ENCODE measurements at regions not wholly inside any gene's neighbourhood (a gene's known extent, or its start where the extent isn't known, plus 50 kb on each side); places are given as distances from the start of the nearest gene placed in this dataset.
"Not testable (repeated sequence)": the region's sequence is repeated elsewhere in the genome, so short reads cannot be mapped to it uniquely, and the experiment has no call there.

GRCh38 chr2:95713470-95714177 is 121.8 kb downstream of the TRIM43 start:
- intact Hi-C loops (cut with DNase I, micrococcal nuclease); DNase-seq; H3K36me3 Mint-ChIP-seq (ENCODE audit: low read depth): not testable (repeated sequence)

DNA sequence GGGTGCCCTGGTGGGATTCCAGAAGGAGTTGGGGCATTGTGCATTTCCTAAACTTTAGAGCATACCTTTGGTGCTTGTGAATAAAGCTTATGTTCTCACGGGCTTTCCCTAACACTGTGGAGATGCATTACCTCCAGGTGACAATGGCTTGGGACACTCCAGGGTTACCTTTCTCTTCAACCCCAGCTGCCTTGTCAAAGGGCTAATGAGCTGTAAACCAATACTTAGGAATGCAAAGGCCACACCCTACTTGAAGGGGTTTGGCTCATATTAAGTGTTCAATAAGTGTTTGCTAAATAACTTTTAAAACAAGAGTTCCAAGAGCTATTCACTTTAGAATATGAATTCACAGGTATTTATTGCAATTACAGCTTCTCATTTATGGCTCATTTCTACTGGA is 122.6 kb downstream of the TRIM43 start:
- H3K27me3 Mint-ChIP-seq; H3K9me3 Mint-ChIP-seq (ENCODE audit: low read depth); DNase-seq; intact Hi-C loops (cut with DNase I, micrococcal nuclease); H3K4me3 Mint-ChIP-seq; ATAC-seq; CTCF ChIA-PET; H3K4me1 Mint-ChIP-seq; POLR2A ChIA-PET; H3K27ac Mint-ChIP-seq; H3K36me3 Mint-ChIP-seq (ENCODE audit: low read depth): not testable (repeated sequence)

More at GRCh38 chr2:95713470-95714177, 121.8 kb downstream of the TRIM43 start:
- H3K27ac Mint-ChIP-seq; ATAC-seq; CTCF ChIA-PET; H3K4me3 Mint-ChIP-seq; H3K4me1 Mint-ChIP-seq; H3K9me3 Mint-ChIP-seq (ENCODE audit: low read depth); H3K27me3 Mint-ChIP-seq; POLR2A ChIA-PET: not testable (repeated sequence)

- no peaks in the 10 kb centered on the region for H3K9me3 Mint-ChIP-seq (ENCODE audit: low read depth)
- H3K4me3 Mint-ChIP-seq, result no peak overlapping the region
- H3K27me3 Mint-ChIP-seq, result peaks cover 2% of the 10 kb centered on the region
- H3K4me1 Mint-ChIP-seq, result no peaks in the 10 kb centered on the region
- H3K36me3 Mint-ChIP-seq (ENCODE audit: low read depth), result no peaks in the 10 kb centered on the region
- ChIA-PET CTCF (no interaction called here), POLR2A (no interaction called here)
- intact Hi-C loops (cut with DNase I, micrococcal nuclease), result no loop called here
- ATAC-seq (no peak), DNase-seq (no peak)
- H3K27ac Mint-ChIP-seq, result no peak overlapping the region
These were observed 127.8 kb downstream of the TRIM43 start for GRCh38 chr2:95719473-95720060.

DNA sequence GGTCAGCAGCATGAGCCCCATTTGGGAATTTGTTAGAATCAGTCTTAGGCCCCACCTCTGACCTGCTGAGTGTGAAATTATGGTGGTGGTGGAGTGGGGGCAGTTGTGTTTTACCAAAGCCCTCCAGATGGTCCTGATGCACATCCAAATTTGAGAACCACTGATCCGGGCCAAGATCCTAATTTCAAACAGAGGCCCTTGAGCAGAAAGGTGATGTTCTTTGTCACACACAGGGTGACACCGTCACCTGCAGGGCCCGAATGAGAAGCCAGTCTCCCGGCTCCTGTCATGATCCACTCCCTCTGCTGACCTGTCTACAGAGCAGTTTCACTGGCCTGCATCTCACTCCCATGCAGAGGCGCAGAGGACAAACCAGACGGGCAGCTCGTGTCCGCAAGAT is 129.9 kb downstream of the TRIM43 start:
- H3K4me1 Mint-ChIP-seq, result no peaks in the 10 kb centered on the region
- ATAC-seq, result no peak
- H3K27me3 Mint-ChIP-seq, result peaks cover 2% of the 10 kb centered on the region
- no peak overlapping the region for H3K4me3 Mint-ChIP-seq
- H3K9me3 Mint-ChIP-seq (ENCODE audit: low read depth), result no peaks in the 10 kb centered on the region
- DNase-seq, result no peak
- ChIA-PET POLR2A (no interaction called here), CTCF (no interaction called here)
- intact Hi-C loops (cut with DNase I, micrococcal nuclease), result no loop called here
- H3K27ac Mint-ChIP-seq, result no peak overlapping the region
- no peaks in the 10 kb centered on the region for H3K36me3 Mint-ChIP-seq (ENCODE audit: low read depth)

GRCh38 chr2:95722131-95722697 is 130.4 kb downstream of the TRIM43 start:
- no peak overlapping the region for H3K4me3 Mint-ChIP-seq
- H3K27ac Mint-ChIP-seq, result no peak overlapping the region
- ATAC-seq (no peak), DNase-seq (no peak)
- no peaks in the 10 kb centered on the region for H3K4me1 Mint-ChIP-seq
- ChIA-PET CTCF (no interaction called here), POLR2A (no interaction called here)
- intact Hi-C loops (cut with DNase I, micrococcal nuclease), result no loop called here
- H3K27me3 Mint-ChIP-seq, result no peaks in the 10 kb centered on the region
- no peaks in the 10 kb centered on the region for H3K9me3 Mint-ChIP-seq (ENCODE audit: low read depth)
- no peaks in the 10 kb centered on the region for H3K36me3 Mint-ChIP-seq (ENCODE audit: low read depth)

DNA sequence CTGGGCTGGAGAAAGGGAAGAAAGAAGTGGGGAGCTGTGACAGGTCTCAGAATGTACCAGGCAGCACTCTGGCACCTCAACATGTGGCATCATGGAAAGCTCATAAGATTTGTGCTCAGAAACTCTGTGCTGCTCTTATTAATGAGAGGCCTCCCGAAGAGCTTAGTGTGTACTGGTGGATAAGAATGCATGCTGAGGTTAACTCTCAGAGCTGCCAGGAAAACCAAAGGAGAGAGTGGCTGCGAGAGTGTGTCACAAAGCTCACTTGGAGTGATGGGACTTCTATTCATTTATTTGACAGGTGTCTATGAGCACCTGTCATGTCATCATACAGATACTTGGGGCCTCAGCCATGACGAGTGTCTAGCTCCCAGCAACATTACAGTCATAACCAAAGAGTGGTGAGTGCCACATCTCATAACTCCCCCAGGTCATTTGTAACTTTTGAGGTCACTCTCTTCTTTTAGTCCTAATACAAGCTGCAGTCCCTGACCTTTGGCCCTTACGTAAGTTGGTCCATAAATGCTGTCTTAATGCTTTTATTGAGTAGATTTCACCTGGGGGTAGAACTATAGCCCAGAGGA is 131.9 kb downstream of the TRIM43 start:
- POLR2A ChIA-PET; H3K4me3 Mint-ChIP-seq; ATAC-seq; H3K36me3 Mint-ChIP-seq (ENCODE audit: low read depth); H3K9me3 Mint-ChIP-seq (ENCODE audit: low read depth); intact Hi-C loops (cut with DNase I, micrococcal nuclease); H3K27ac Mint-ChIP-seq; H3K27me3 Mint-ChIP-seq; DNase-seq; H3K4me1 Mint-ChIP-seq: not testable (repeated sequence)
- CTCF ChIA-PET, result interaction anchor here (0.6 to 1.1 kb wide), 2 partner anchors 57 to 335 kb away, joined by 3 read pairs; no protein-coding TSS in a partner anchor

DNA sequence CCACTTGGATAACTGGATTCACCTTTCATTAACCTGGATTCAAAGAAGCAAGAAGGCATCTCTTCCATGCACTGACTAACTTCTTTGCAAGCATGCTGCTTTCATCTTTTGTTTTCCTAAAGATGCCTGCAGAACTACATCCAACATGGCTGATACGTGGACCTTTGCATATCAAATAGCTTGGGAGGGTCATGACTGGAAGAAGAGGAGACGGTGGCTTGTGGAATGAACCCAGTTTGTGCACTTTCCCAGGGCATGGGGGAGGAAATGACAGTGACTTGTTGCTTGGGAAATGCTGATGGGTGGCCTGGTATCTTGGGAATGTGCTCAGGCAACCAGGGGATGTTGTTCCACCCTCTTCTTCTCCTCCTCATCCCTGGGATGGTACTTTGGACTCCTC is 133.4 kb downstream of the TRIM43 start:
- POLR2A ChIA-PET; ATAC-seq; DNase-seq; H3K36me3 Mint-ChIP-seq (ENCODE audit: low read depth); H3K27me3 Mint-ChIP-seq; H3K4me3 Mint-ChIP-seq; H3K9me3 Mint-ChIP-seq (ENCODE audit: low read depth); H3K4me1 Mint-ChIP-seq; CTCF ChIA-PET; H3K27ac Mint-ChIP-seq: not testable (repeated sequence)
- intact Hi-C loops (cut with DNase I, micrococcal nuclease), result loop anchor here (5.0 kb wide), 2 partner anchors 323 to 338 kb away; partner anchors contain the start of gene FAHD2A (in 1 of the 2)

- H3K9me3 Mint-ChIP-seq (ENCODE audit: low read depth); DNase-seq; CTCF ChIA-PET; POLR2A ChIA-PET; H3K27me3 Mint-ChIP-seq; H3K4me1 Mint-ChIP-seq; H3K36me3 Mint-ChIP-seq (ENCODE audit: low read depth); H3K4me3 Mint-ChIP-seq; H3K27ac Mint-ChIP-seq: not testable (repeated sequence)
- peak; percentile 65 for ATAC-seq
- intact Hi-C loops (cut with DNase I, micrococcal nuclease), result loop anchor here (5.0 kb wide), 2 partner anchors 323 to 338 kb away; partner anchors contain the start of gene FAHD2A (in 1 of the 2)
These were observed 133.9 kb downstream of the TRIM43 start for GRCh38 chr2:95725677-95726076.

- ATAC-seq; DNase-seq; H3K36me3 Mint-ChIP-seq (ENCODE audit: low read depth); POLR2A ChIA-PET; H3K4me1 Mint-ChIP-seq; H3K9me3 Mint-ChIP-seq (ENCODE audit: low read depth); H3K27ac Mint-ChIP-seq; H3K27me3 Mint-ChIP-seq; H3K4me3 Mint-ChIP-seq: not testable (repeated sequence)
- intact Hi-C loops (cut with DNase I, micrococcal nuclease), result loop anchor here (5.0 kb wide), 2 partner anchors 325 to 340 kb away; partner anchors contain the start of gene FAHD2A (in 1 of the 2)
- CTCF ChIA-PET, result interaction anchor here (1.3 kb wide), 1 partner anchor 382 kb away, joined by 3 read pairs; no protein-coding TSS in a partner anchor
These were observed 135.6 kb downstream of the TRIM43 start for GRCh38 chr2:95727420-95727819.

DNA sequence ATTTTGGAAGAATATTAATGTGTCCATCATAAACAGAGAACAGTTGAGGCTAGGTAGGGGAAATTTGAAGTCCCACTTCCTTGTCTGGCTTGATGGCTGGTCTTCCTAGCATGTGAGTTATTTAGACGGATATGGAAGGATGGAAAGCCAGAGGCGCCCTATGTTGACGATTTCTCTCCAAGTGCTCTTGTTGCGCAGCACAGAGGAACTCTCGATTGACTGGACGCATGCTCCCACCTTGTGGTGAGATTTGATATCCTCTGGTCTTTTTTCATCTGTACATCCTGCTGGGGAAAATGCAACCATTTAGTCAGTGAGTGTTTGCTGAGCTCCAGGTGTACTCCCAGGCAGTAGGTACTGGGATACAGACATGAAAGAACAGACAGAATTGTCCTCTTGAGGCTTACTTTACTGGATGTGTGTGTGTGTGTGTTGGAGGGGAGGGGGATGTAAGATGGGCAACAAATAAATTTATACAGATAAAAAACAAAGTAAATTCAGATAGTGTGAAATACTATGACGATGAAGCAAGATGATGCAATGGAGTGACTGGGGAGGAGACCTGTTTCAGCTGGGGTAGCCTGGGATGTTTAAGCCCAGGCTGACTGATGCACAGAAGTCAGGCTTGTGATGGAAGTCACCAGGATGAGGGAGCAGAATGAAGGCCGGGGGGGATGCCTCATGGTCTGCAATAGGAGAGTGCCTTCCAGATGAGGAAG is 137.2 kb downstream of the TRIM43 start:
- ATAC-seq (peak; percentile 63), DNase-seq (peak; percentile 61)
- CTCF ChIA-PET, result interaction anchor here (0.7 kb wide), 1 partner anchor 410 kb away, joined by 3 read pairs; no protein-coding TSS in a partner anchor
- H3K36me3 Mint-ChIP-seq (ENCODE audit: low read depth), result no peaks in the 10 kb centered on the region
- POLR2A ChIA-PET, result interaction anchor here (0.6 kb wide), 1 partner anchor 388 kb away, joined by 3 read pairs; no protein-coding TSS in a partner anchor
- peaks cover 3% of the 10 kb centered on the region for H3K27me3 Mint-ChIP-seq
- no peaks in the 10 kb centered on the region for H3K4me1 Mint-ChIP-seq
- intact Hi-C loops (cut with DNase I, micrococcal nuclease), result loop anchor here (1.0 to 5.0 kb wide), 3 partner anchors 327 to 342 kb away; partner anchors contain the start of gene FAHD2A (in 1 of the 2)
- H3K4me3 Mint-ChIP-seq, result no peak overlapping the region
- no peak overlapping the region for H3K27ac Mint-ChIP-seq
- H3K9me3 Mint-ChIP-seq (ENCODE audit: low read depth), result no peaks in the 10 kb centered on the region

- no peaks in the 10 kb centered on the region for H3K4me1 Mint-ChIP-seq
- no peak overlapping the region for H3K27ac Mint-ChIP-seq
- DNase-seq (no peak), ATAC-seq (no peak)
- H3K4me3 Mint-ChIP-seq, result no peak overlapping the region
- ChIA-PET CTCF (interaction anchor here (0.7 to 1.0 kb wide), 2 partner anchors 314 to 409 kb away, joined by 3 read pairs; no protein-coding TSS in a partner anchor), POLR2A (interaction anchor here (0.6 kb wide), 1 partner anchor 387 kb away, joined by 3 read pairs; no protein-coding TSS in a partner anchor)
- intact Hi-C loops (cut with DNase I, micrococcal nuclease), result loop anchor here (1.0 to 5.0 kb wide), 3 partner anchors 327 to 342 kb away; partner anchors contain the start of gene FAHD2A (in 1 of the 2)
- H3K36me3 Mint-ChIP-seq (ENCODE audit: low read depth), result no peaks in the 10 kb centered on the region
- peaks cover 3% of the 10 kb centered on the region for H3K27me3 Mint-ChIP-seq
- H3K9me3 Mint-ChIP-seq (ENCODE audit: low read depth), result no peaks in the 10 kb centered on the region
These were observed 137.8 kb downstream of the TRIM43 start for GRCh38 chr2:95729597-95729955.

Measured in activated CD4-positive, alpha-beta T cell treated with anti-CD3 and anti-CD28 coated beads for 36 hours (primary cell).